ENCODE measurements at regions not wholly inside any gene's neighbourhood (a gene's known extent, or its start where the extent isn't known, plus 50 kb on each side); places are given as distances from the start of the nearest gene placed in this dataset.

GRCh38 chr5:5591567-5591966 lies 169.1 kb downstream of the ICE1 start:
- no peak overlapping the region for H2AK5ac ChIP-seq (ENCODE audit: low read length)
- no peak overlapping the region for H3K27ac ChIP-seq (ENCODE audit: low read depth, low read length)
- H3K79me1 ChIP-seq (ENCODE audit: low read length), result no peaks in the 10 kb centered on the region
- H3K9ac ChIP-seq (ENCODE audit: low read length), result no peak overlapping the region
- no peaks in the 10 kb centered on the region for H3K4me1 ChIP-seq (ENCODE audit: control insufficient read depth, low read depth, low read length)
- no peak overlapping the region for H3K4me3 ChIP-seq (ENCODE audit: low read length)
- H4K8ac ChIP-seq (ENCODE audit: low read depth, low read length), result no peak overlapping the region
- H2BK120ac ChIP-seq (ENCODE audit: low read depth, low read length), result no peak overlapping the region
- H3K79me2 ChIP-seq (ENCODE audit: control insufficient read depth, insufficient read depth, low read length), result no peaks in the 10 kb centered on the region
- no peak overlapping the region for H3K56ac ChIP-seq (ENCODE audit: low read length)
- H3K23ac ChIP-seq (ENCODE audit: low read length), result no peak overlapping the region
- no peak overlapping the region for H3K4me2 ChIP-seq (ENCODE audit: low read length)
- no peak for DNase-seq
- 100% methylated on average over 1 of the region's 6 CpGs for WGBS (ENCODE audit: extremely low coverage, insufficient coverage, low lambda C conversion rate)
- H4K5ac ChIP-seq (ENCODE audit: low read length), result no peak overlapping the region
- H2BK15ac ChIP-seq (replicated peaks; ENCODE audit: low read depth), result no peak overlapping the region
- no peaks in the 10 kb centered on the region for H3K27me3 ChIP-seq (ENCODE audit: insufficient read depth, low read length, poor library complexity)
- H3K4ac ChIP-seq (ENCODE audit: low read depth, low read length), result no peak overlapping the region
- H3K36me3 ChIP-seq (ENCODE audit: control insufficient read depth, insufficient read depth, low read length), result no peaks in the 10 kb centered on the region
- H3K18ac ChIP-seq (ENCODE audit: low read length), result no peak overlapping the region
- H2BK5ac ChIP-seq (ENCODE audit: low read length), result no peak overlapping the region

- Histone ChIP-seq H3K27me3 (ENCODE audit: insufficient read depth, low read length, poor library complexity) (no peaks in the 10 kb centered on the region), H3K18ac (ENCODE audit: low read length) (no peak overlapping the region), H3K79me2 (ENCODE audit: control insufficient read depth, insufficient read depth, low read length) (no peaks in the 10 kb centered on the region), H2AK5ac (ENCODE audit: low read length) (no peak overlapping the region), H2BK120ac (ENCODE audit: low read depth, low read length) (no peak overlapping the region), H3K4me1 (ENCODE audit: control insufficient read depth, low read depth, low read length) (no peaks in the 10 kb centered on the region), H3K27ac (ENCODE audit: low read depth, low read length) (no peak overlapping the region), H3K79me1 (ENCODE audit: low read length) (no peaks in the 10 kb centered on the region), H3K56ac (ENCODE audit: low read length) (no peak overlapping the region), H4K8ac (ENCODE audit: low read depth, low read length) (no peak overlapping the region), H3K9ac (ENCODE audit: low read length) (no peak overlapping the region), H3K4me2 (ENCODE audit: low read length) (no peak overlapping the region), H3K36me3 (ENCODE audit: control insufficient read depth, insufficient read depth, low read length) (no peaks in the 10 kb centered on the region), H3K4ac (ENCODE audit: low read depth, low read length) (no peak overlapping the region), H4K5ac (ENCODE audit: low read length) (no peak overlapping the region), H3K4me3 (ENCODE audit: low read length) (no peak overlapping the region), H2BK15ac (replicated peaks; ENCODE audit: low read depth) (no peak overlapping the region), H2BK5ac (ENCODE audit: low read length) (no peak overlapping the region), H3K23ac (ENCODE audit: low read length) (no peak overlapping the region)
- no peak for DNase-seq
- WGBS (ENCODE audit: extremely low coverage, insufficient coverage, low lambda C conversion rate), result no CpG with 5 or more reads among the region's 12 CpGs
Observed at GRCh38 chr5:5589857-5590256, 167.4 kb downstream of the ICE1 start.

DNA sequence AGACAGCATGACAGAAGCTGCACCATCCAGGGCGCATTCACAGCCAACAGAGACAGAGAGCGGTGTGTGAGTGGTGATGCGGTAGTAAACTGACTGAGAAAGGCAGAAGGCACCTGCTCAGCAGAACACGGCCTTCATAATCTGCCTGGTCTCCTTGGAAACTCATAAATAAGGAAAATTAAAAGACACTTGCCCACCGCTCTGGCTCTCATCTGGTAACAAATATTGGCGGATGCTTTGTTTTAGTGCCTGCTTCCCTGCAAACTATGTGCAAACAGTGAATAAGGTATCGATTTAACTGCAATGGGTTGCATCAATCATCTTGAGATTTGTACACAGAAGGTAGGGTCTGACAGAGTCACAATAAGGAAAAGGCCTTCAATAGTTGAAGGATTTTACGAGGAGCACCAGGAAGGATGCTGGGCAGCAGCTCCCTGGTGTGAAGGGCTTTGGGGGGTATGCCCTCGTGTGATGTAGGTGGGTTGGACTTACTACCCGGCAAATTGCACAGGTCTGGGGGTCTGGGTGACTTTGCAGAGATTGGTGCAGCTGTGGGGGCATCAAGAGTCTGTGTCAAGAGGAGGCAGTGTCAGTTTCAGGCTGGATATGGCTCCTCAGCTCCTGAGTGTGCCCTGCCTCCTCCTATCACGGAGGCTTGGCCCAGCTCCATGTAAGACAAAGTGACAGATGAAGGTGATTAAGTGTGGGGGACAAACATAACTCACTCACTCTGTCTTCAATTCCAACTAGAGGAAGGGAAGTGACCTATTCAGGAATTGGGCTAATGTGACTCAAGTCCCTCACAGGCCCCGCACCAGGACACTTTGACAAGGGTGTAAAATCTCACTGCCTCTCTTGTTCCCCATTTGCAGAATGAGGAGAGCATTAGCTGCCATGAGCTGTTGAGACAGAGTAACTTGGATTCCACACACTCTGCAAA lies 166.7 kb downstream of the ICE1 start:
- no CpG with 5 or more reads among the region's 12 CpGs for WGBS (ENCODE audit: extremely low coverage, insufficient coverage, low lambda C conversion rate)
- Histone ChIP-seq H2BK5ac (ENCODE audit: low read length) (no peak overlapping the region), H3K27me3 (ENCODE audit: insufficient read depth, low read length, poor library complexity) (no peaks in the 10 kb centered on the region), H3K4me2 (ENCODE audit: low read length) (no peak overlapping the region), H3K18ac (ENCODE audit: low read length) (no peak overlapping the region), H4K5ac (ENCODE audit: low read length) (no peak overlapping the region), H3K56ac (ENCODE audit: low read length) (no peak overlapping the region), H3K36me3 (ENCODE audit: control insufficient read depth, insufficient read depth, low read length) (no peaks in the 10 kb centered on the region), H3K27ac (ENCODE audit: low read depth, low read length) (no peak overlapping the region), H3K79me1 (ENCODE audit: low read length) (no peaks in the 10 kb centered on the region), H3K4ac (ENCODE audit: low read depth, low read length) (no peak overlapping the region), H3K9ac (ENCODE audit: low read length) (no peak overlapping the region), H2BK15ac (replicated peaks; ENCODE audit: low read depth) (no peak overlapping the region), H3K4me3 (ENCODE audit: low read length) (no peak overlapping the region), H4K8ac (ENCODE audit: low read depth, low read length) (no peak overlapping the region), H2AK5ac (ENCODE audit: low read length) (no peak overlapping the region), H3K23ac (ENCODE audit: low read length) (no peak overlapping the region), H2BK120ac (ENCODE audit: low read depth, low read length) (no peak overlapping the region), H3K4me1 (ENCODE audit: control insufficient read depth, low read depth, low read length) (no peaks in the 10 kb centered on the region), H3K79me2 (ENCODE audit: control insufficient read depth, insufficient read depth, low read length) (no peaks in the 10 kb centered on the region)
- no peak for DNase-seq

DNA sequence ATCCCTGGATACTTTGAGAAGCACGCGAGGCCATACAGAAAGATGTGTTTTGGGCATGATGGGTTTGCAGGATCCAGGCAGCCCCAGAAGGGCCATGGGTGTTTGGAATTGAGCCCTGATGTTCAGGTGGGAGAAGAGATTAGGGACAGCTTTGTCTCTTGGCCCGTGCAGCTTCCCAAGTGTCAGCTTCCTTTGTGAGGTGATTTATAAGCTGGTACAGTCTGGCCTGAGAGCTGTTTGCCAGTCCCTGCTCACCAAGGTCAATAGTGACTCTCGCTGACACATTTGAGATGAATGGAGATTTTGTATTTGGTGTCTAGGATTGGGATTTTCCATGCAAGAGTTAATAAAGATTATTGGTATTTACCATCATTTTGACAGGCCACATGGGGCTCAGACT lies 165.9 kb downstream of the ICE1 start:
- Histone ChIP-seq H3K18ac (ENCODE audit: low read length) (no peak overlapping the region), H3K9ac (ENCODE audit: low read length) (no peak overlapping the region), H3K36me3 (ENCODE audit: control insufficient read depth, insufficient read depth, low read length) (no peaks in the 10 kb centered on the region), H3K4me1 (ENCODE audit: control insufficient read depth, low read depth, low read length) (no peaks in the 10 kb centered on the region), H4K8ac (ENCODE audit: low read depth, low read length) (no peak overlapping the region), H3K4me3 (ENCODE audit: low read length) (no peak overlapping the region), H3K27me3 (ENCODE audit: insufficient read depth, low read length, poor library complexity) (no peaks in the 10 kb centered on the region), H4K5ac (ENCODE audit: low read length) (no peak overlapping the region), H3K79me1 (ENCODE audit: low read length) (no peaks in the 10 kb centered on the region), H3K23ac (ENCODE audit: low read length) (no peak overlapping the region), H2AK5ac (ENCODE audit: low read length) (no peak overlapping the region), H2BK5ac (ENCODE audit: low read length) (no peak overlapping the region), H3K4ac (ENCODE audit: low read depth, low read length) (no peak overlapping the region), H3K4me2 (ENCODE audit: low read length) (no peak overlapping the region), H2BK120ac (ENCODE audit: low read depth, low read length) (no peak overlapping the region), H3K27ac (ENCODE audit: low read depth, low read length) (no peak overlapping the region), H3K79me2 (ENCODE audit: control insufficient read depth, insufficient read depth, low read length) (no peaks in the 10 kb centered on the region), H2BK15ac (replicated peaks; ENCODE audit: low read depth) (no peak overlapping the region), H3K56ac (ENCODE audit: low read length) (no peak overlapping the region)
- no CpG with 5 or more reads among the region's 4 CpGs for WGBS (ENCODE audit: extremely low coverage, insufficient coverage, low lambda C conversion rate)
- DNase-seq, result no peak

GRCh38 chr5:5587474-5587873 lies 165.0 kb downstream of the ICE1 start:
- no peak overlapping the region for H3K27ac ChIP-seq (ENCODE audit: low read depth, low read length)
- H3K27me3 ChIP-seq (ENCODE audit: insufficient read depth, low read length, poor library complexity), result no peaks in the 10 kb centered on the region
- H3K9ac ChIP-seq (ENCODE audit: low read length), result no peak overlapping the region
- H3K79me2 ChIP-seq (ENCODE audit: control insufficient read depth, insufficient read depth, low read length), result no peaks in the 10 kb centered on the region
- H3K18ac ChIP-seq (ENCODE audit: low read length), result no peak overlapping the region
- H4K5ac ChIP-seq (ENCODE audit: low read length), result no peak overlapping the region
- no peak overlapping the region for H3K4me2 ChIP-seq (ENCODE audit: low read length)
- H3K4me3 ChIP-seq (ENCODE audit: low read length), result no peak overlapping the region
- H3K79me1 ChIP-seq (ENCODE audit: low read length), result no peaks in the 10 kb centered on the region
- no peak overlapping the region for H2BK5ac ChIP-seq (ENCODE audit: low read length)
- H2BK15ac ChIP-seq (replicated peaks; ENCODE audit: low read depth), result no peak overlapping the region
- no CpG with 5 or more reads among the region's 3 CpGs for WGBS (ENCODE audit: extremely low coverage, insufficient coverage, low lambda C conversion rate)
- DNase-seq, result no peak
- no peaks in the 10 kb centered on the region for H3K36me3 ChIP-seq (ENCODE audit: control insufficient read depth, insufficient read depth, low read length)
- no peak overlapping the region for H3K56ac ChIP-seq (ENCODE audit: low read length)
- no peak overlapping the region for H3K4ac ChIP-seq (ENCODE audit: low read depth, low read length)
- H2BK120ac ChIP-seq (ENCODE audit: low read depth, low read length), result no peak overlapping the region
- H4K8ac ChIP-seq (ENCODE audit: low read depth, low read length), result no peak overlapping the region
- no peak overlapping the region for H3K23ac ChIP-seq (ENCODE audit: low read length)
- H3K4me1 ChIP-seq (ENCODE audit: control insufficient read depth, low read depth, low read length), result no peaks in the 10 kb centered on the region
- H2AK5ac ChIP-seq (ENCODE audit: low read length), result no peak overlapping the region

DNA sequence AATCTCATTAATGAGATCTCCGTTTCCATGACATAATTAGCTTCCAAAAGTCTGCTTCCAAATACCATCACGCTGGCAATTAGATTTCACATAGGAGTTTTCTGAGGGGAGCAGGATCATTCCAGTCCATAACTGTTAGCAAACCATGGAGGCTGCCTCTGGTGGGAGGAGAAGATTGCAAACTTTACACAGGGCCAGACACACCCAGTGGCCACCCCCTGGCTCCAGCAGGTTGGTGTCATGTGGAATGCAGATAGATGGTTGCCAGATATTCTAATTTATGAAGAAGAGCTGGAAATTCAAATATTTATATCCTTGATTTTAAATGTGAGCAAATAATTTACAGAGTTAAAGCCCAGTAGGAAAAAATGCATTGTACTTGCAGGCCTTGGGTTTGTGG lies 164.2 kb downstream of the ICE1 start:
- Histone ChIP-seq H4K5ac (ENCODE audit: low read length) (no peak overlapping the region), H3K4me2 (ENCODE audit: low read length) (no peak overlapping the region), H3K36me3 (ENCODE audit: control insufficient read depth, insufficient read depth, low read length) (no peaks in the 10 kb centered on the region), H3K56ac (ENCODE audit: low read length) (no peak overlapping the region), H3K27ac (ENCODE audit: low read depth, low read length) (no peak overlapping the region), H3K79me2 (ENCODE audit: control insufficient read depth, insufficient read depth, low read length) (no peaks in the 10 kb centered on the region), H4K8ac (ENCODE audit: low read depth, low read length) (no peak overlapping the region), H3K23ac (ENCODE audit: low read length) (no peak overlapping the region), H3K4me3 (ENCODE audit: low read length) (no peak overlapping the region), H3K79me1 (ENCODE audit: low read length) (no peaks in the 10 kb centered on the region), H3K18ac (ENCODE audit: low read length) (no peak overlapping the region), H2AK5ac (ENCODE audit: low read length) (no peak overlapping the region), H3K9ac (ENCODE audit: low read length) (no peak overlapping the region), H2BK5ac (ENCODE audit: low read length) (no peak overlapping the region), H3K4me1 (ENCODE audit: control insufficient read depth, low read depth, low read length) (no peaks in the 10 kb centered on the region), H2BK15ac (replicated peaks; ENCODE audit: low read depth) (no peak overlapping the region), H2BK120ac (ENCODE audit: low read depth, low read length) (no peak overlapping the region), H3K27me3 (ENCODE audit: insufficient read depth, low read length, poor library complexity) (no peaks in the 10 kb centered on the region), H3K4ac (ENCODE audit: low read depth, low read length) (no peak overlapping the region)
- no peak for DNase-seq
- no CpG with 5 or more reads among the region's 2 CpGs for WGBS (ENCODE audit: extremely low coverage, insufficient coverage, low lambda C conversion rate)

Data from mesendoderm (in vitro differentiated cells).